ENCODE measurements at regions not wholly inside any gene's neighbourhood (a gene's known extent, or its start where the extent isn't known, plus 50 kb on each side); places are given as distances from the start of the nearest gene placed in this dataset.

GRCh38 chr12:103053089-103053488 is 95.6 kb downstream of the ASCL1 start:
- TF ChIP-seq YY1 (IDR thresholded peaks at IDR 0.05; ENCODE audit: low read depth, low read length) (no peak), SRF (IDR thresholded peaks at IDR 0.05; ENCODE audit: low read depth, low read length) (no peak), POLR2A (IDR thresholded peaks at IDR 0.05; ENCODE audit: control extremely low read depth in 1 of 2, low read depth in 2 of 2, low read length in 2 of 2) (no peak)
- TF ChIP-seq, protein P1, sequence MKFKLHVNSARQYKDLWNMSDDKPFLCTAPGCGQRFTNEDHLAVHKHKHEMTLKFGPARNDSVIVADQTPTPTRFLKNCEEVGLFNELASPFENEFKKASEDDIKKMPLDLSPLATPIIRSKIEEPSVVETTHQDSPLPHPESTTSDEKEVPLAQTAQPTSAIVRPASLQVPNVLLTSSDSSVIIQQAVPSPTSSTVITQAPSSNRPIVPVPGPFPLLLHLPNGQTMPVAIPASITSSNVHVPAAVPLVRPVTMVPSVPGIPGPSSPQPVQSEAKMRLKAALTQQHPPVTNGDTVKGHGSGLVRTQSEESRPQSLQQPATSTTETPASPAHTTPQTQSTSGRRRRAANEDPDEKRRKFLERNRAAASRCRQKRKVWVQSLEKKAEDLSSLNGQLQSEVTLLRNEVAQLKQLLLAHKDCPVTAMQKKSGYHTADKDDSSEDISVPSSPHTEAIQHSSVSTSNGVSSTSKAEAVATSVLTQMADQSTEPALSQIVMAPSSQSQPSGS (IDR thresholded peaks at IDR 0.05; ENCODE audit: low read length), result no peak
